ENCODE measurements at regions not wholly inside any gene's neighbourhood (a gene's known extent, or its start where the extent isn't known, plus 50 kb on each side); places are given as distances from the start of the nearest gene placed in this dataset.

- Histone ChIP-seq H3K9me3 (ENCODE audit: control insufficient read depth, insufficient read depth, low read depth, low read length) (no peaks in the 10 kb centered on the region), H3K4me3 (ENCODE audit: low read depth, low read length) (no peak overlapping the region), H3K36me3 (ENCODE audit: control insufficient read depth in 2 of 2, insufficient read depth in 1 of 2, low read length in 2 of 2) (no peaks in the 10 kb centered on the region), H3K27ac (ENCODE audit: extremely low read depth, low read depth, low read length) (no peak overlapping the region), H3K4me1 (ENCODE audit: control insufficient read depth, insufficient read depth, low read length) (no peaks in the 10 kb centered on the region)
- ChIA-PET CTCF (interaction anchor here (0.6 to 1.0 kb wide), 3 partner anchors 12 to 215 kb away, joined by 3 to 4 read pairs (median 3); no protein-coding TSS in a partner anchor), POLR2A (no interaction called here)
- TF ChIP-seq ZNF366 (tag by site-specific recombination; conservative IDR thresholded peaks at IDR 0.05) (no peak), ZNF169 (tag by site-specific recombination; IDR thresholded peaks at IDR 0.05) (no peak), ZNF670 (tag by site-specific recombination; IDR thresholded peaks at IDR 0.05; ENCODE audit: low read depth) (no peak)
These were observed 118.2 kb downstream of the BOD1 start for GRCh38 chr5:173498286-173498685.

DNA sequence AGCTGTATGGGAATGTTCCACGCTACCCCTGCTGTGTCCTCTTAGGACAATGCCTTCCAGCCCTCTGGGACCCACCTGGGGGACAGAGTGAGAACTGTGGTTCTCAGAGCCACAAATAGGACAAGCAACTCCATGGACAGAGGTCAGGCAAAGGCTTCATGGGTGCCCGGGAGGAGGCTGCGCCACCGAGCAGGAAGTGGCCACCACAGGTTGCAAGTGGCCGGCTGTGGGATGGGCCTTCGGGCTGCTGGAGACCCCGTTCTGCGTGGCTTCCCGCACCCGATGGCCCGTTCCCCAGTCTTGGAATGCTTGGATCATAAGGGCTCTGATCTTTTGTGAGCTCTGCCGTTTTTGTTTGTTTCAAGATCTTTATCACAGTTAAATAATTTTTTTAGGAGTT is 118.8 kb downstream of the BOD1 start:
- H3K4me1 ChIP-seq (ENCODE audit: control insufficient read depth, insufficient read depth, low read length), result no peaks in the 10 kb centered on the region
- H3K27ac ChIP-seq (ENCODE audit: extremely low read depth, low read depth, low read length), result no peak overlapping the region
- POLR2A ChIA-PET, result no interaction called here
- H3K9me3 ChIP-seq (ENCODE audit: control insufficient read depth, insufficient read depth, low read depth, low read length), result no peaks in the 10 kb centered on the region
- no peak overlapping the region for H3K4me3 ChIP-seq (ENCODE audit: low read depth, low read length)
- no peak for TF ChIP-seq ATF2 (tag by site-specific recombination; IDR thresholded peaks at IDR 0.05; ENCODE audit: low read depth)
- no peak for TF ChIP-seq SP7 (tag by site-specific recombination; IDR thresholded peaks at IDR 0.05)
- no peaks in the 10 kb centered on the region for H3K36me3 ChIP-seq (ENCODE audit: control insufficient read depth in 2 of 2, insufficient read depth in 1 of 2, low read length in 2 of 2)
- CTCF ChIA-PET, result interaction anchor here (0.6 to 1.0 kb wide), 4 partner anchors 13 to 1339 kb away, joined by 3 to 4 read pairs (median 3); no protein-coding TSS in a partner anchor

DNA sequence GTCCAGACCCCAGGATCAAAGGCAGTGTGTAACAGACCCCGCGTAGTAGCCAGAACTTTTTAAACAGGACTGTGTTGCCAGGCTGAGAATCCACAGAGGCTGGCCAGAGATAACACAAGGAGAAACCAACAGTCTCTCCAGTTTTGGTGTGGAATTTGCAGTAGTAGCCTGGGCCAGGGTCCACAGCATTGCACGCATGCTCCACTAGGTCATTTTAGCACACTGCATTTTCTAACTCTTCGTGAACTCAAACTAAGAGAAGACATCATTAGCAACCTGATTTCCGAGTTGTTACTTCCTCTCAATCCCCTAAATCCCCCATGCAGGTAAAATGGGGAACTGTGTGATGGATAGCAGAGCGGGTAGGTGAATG is 119.6 kb downstream of the BOD1 start:
- Histone ChIP-seq H3K9me3 (ENCODE audit: control insufficient read depth, insufficient read depth, low read depth, low read length) (no peaks in the 10 kb centered on the region), H3K36me3 (ENCODE audit: control insufficient read depth in 2 of 2, insufficient read depth in 1 of 2, low read length in 2 of 2) (no peaks in the 10 kb centered on the region), H3K4me1 (ENCODE audit: control insufficient read depth, insufficient read depth, low read length) (no peaks in the 10 kb centered on the region), H3K4me3 (ENCODE audit: low read depth, low read length) (no peak overlapping the region), H3K27ac (ENCODE audit: extremely low read depth, low read depth, low read length) (no peak overlapping the region)
- ChIA-PET CTCF (no interaction called here), POLR2A (no interaction called here)
- TF ChIP-seq ZNF19 (tag by site-specific recombination; IDR thresholded peaks at IDR 0.05; ENCODE audit: low read depth), result no peak
- TF ChIP-seq ZNF2 (tag by site-specific recombination; IDR thresholded peaks at IDR 0.05), result no peak
- TF ChIP-seq, protein P1, sequence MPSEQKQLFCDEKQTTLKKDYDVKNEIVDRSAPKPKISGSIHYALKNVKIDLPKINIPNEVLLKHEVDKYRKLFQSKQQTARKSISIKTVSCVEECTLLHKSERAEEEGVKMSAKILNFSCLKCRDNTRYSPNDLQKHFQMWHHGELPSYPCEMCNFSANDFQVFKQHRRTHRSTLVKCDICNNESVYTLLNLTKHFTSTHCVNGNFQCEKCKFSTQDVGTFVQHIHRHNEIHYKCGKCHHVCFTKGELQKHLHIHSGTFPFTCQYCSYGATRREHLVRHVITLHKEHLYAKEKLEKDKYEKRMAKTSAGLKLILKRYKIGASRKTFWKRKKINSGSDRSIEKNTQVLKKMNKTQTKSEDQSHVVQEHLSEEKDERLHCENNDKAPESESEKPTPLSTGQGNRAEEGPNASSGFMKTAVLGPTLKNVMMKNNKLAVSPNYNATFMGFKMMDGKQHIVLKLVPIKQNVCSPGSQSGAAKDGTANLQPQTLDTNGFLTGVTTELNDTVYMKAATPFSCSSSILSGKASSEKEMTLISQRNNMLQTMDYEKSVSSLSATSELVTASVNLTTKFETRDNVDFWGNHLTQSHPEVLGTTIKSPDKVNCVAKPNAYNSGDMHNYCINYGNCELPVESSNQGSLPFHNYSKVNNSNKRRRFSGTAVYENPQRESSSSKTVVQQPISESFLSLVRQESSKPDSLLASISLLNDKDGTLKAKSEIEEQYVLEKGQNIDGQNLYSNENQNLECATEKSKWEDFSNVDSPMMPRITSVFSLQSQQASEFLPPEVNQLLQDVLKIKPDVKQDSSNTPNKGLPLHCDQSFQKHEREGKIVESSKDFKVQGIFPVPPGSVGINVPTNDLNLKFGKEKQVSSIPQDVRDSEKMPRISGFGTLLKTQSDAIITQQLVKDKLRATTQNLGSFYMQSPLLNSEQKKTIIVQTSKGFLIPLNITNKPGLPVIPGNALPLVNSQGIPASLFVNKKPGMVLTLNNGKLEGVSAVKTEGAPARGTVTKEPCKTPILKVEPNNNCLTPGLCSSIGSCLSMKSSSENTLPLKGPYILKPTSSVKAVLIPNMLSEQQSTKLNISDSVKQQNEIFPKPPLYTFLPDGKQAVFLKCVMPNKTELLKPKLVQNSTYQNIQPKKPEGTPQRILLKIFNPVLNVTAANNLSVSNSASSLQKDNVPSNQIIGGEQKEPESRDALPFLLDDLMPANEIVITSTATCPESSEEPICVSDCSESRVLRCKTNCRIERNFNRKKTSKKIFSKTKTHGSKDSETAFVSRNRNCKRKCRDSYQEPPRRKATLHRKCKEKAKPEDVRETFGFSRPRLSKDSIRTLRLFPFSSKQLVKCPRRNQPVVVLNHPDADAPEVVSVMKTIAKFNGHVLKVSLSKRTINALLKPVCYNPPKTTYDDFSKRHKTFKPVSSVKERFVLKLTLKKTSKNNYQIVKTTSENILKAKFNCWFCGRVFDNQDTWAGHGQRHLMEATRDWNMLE (tag by site-specific recombination; conservative IDR thresholded peaks at IDR 0.05; ENCODE audit: low read depth), result no peak
- TF ChIP-seq ZNF704 (tag by site-specific recombination; IDR thresholded peaks at IDR 0.05), result no peak
- TF ChIP-seq, protein P2, sequence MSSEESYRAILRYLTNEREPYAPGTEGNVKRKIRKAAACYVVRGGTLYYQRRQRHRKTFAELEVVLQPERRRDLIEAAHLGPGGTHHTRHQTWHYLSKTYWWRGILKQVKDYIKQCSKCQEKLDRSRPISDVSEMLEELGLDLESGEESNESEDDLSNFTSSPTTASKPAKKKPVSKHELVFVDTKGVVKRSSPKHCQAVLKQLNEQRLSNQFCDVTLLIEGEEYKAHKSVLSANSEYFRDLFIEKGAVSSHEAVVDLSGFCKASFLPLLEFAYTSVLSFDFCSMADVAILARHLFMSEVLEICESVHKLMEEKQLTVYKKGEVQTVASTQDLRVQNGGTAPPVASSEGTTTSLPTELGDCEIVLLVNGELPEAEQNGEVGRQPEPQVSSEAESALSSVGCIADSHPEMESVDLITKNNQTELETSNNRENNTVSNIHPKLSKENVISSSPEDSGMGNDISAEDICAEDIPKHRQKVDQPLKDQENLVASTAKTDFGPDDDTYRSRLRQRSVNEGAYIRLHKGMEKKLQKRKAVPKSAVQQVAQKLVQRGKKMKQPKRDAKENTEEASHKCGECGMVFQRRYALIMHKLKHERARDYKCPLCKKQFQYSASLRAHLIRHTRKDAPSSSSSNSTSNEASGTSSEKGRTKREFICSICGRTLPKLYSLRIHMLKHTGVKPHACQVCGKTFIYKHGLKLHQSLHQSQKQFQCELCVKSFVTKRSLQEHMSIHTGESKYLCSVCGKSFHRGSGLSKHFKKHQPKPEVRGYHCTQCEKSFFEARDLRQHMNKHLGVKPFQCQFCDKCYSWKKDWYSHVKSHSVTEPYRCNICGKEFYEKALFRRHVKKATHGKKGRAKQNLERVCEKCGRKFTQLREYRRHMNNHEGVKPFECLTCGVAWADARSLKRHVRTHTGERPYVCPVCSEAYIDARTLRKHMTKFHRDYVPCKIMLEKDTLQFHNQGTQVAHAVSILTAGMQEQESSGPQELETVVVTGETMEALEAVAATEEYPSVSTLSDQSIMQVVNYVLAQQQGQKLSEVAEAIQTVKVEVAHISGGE (tag by site-specific recombination; conservative IDR thresholded peaks at IDR 0.05; ENCODE audit: low read depth), result no peak
- TF ChIP-seq WT1 (tag by site-specific recombination; IDR thresholded peaks at IDR 0.05), result no peak
- no peak for TF ChIP-seq ZNF24 (tag by site-specific recombination; IDR thresholded peaks at IDR 0.05)
- TF ChIP-seq ZNF426 (tag by site-specific recombination; IDR thresholded peaks at IDR 0.05), result no peak
- no peak for TF ChIP-seq ZNF571 (tag by site-specific recombination; IDR thresholded peaks at IDR 0.05)
- TF ChIP-seq REPIN1 (tag by site-specific recombination; IDR thresholded peaks at IDR 0.05; ENCODE audit: low read depth), result no peak
- TF ChIP-seq ZXDB (tag by site-specific recombination; IDR thresholded peaks at IDR 0.05), result no peak
- no peak for TF ChIP-seq ZIC2 (tag by site-specific recombination; IDR thresholded peaks at IDR 0.05)
- TF ChIP-seq ZNF302 (tag by site-specific recombination; IDR thresholded peaks at IDR 0.05; ENCODE audit: low read depth), result no peak
- no peak for TF ChIP-seq ZNF48 (tag by site-specific recombination; IDR thresholded peaks at IDR 0.05)
- TF ChIP-seq PBX3 (CRISPR knock-in tag; IDR thresholded peaks at IDR 0.05), result no peak
